ENCODE measurements at regions not wholly inside any gene's neighbourhood (a gene's known extent, or its start where the extent isn't known, plus 50 kb on each side); places are given as distances from the start of the nearest gene placed in this dataset.
"Not testable (repeated sequence)": the region's sequence is repeated elsewhere in the genome, so short reads cannot be mapped to it uniquely, and the experiment has no call there.

- H3K9me3 ChIP-seq; H3K4me3 ChIP-seq; H3K27me3 ChIP-seq; in situ Hi-C loops (cut with MboI; ENCODE audit: low pct_ligation_motif_present in 1 of 4, low pct_unique_long_range_greater_than_20kb in 1 of 4, low sequenced_read_pairs in 3 of 4); H3K27ac ChIP-seq; H3K4me1 ChIP-seq; H3K36me3 ChIP-seq; intact Hi-C loops (cut with DNase I; ENCODE audit: low total_unique reads); DNase-seq: not testable (repeated sequence)
- 73 to 77% methylated on average over 2 of the region's 2 CpGs for WGBS, 2 donors (ENCODE audit: low coverage in 1 of 2)
These were observed 177.7 kb downstream of the OR4F29 start for GRCh38 chr1:273772-274171.

- in situ Hi-C loops (cut with MboI; ENCODE audit: low pct_ligation_motif_present in 1 of 4, low pct_unique_long_range_greater_than_20kb in 1 of 4, low sequenced_read_pairs in 3 of 4); H3K4me3 ChIP-seq; H3K4me1 ChIP-seq; H3K36me3 ChIP-seq; H3K27me3 ChIP-seq; H3K27ac ChIP-seq; intact Hi-C loops (cut with DNase I; ENCODE audit: low total_unique reads); H3K9me3 ChIP-seq: not testable (repeated sequence)
- TF ChIP-seq CTCF (IDR thresholded peaks at IDR 0.05): peak; percentile 37 to 67 (median 58)
- peak; percentile 75 for DNase-seq
- WGBS, 2 donors (ENCODE audit: low coverage in 1 of 2): 0 to 14% methylated on average over 3 to 5 of the region's 5 CpGs
These were observed 183.7 kb downstream of the OR4F29 start for GRCh38 chr1:267815-268214.

All from transverse colon (tissue), 4 donors.